Breast epithelium (tissue), 4 donors: ENCODE measurements at regions not wholly inside any gene's neighbourhood (a gene's known extent, or its start where the extent isn't known, plus 50 kb on each side); places are given as distances from the start of the nearest gene placed in this dataset.

ENCODE experiments used
- DNase-seq, 2 donors: peaks; one replicate each; pipeline ENCODE4 v3.0.0-alpha.2; 2019; ENCODE audit warnings: low spot score in 2 of 2
- H3K27ac ChIP-seq, 2 donors: fragments of 200-600 bp; sonication (generic) in 1 of 2; one replicate each; pipeline ENCODE4 v1.5.1; 2016 to 2019; ENCODE audit warnings: mild to moderate bottlenecking in 1 of 2
- H3K27me3 ChIP-seq, 2 donors: fragments of 200-600 bp; sonication (generic) in 1 of 2; one replicate each; pipeline versions ENCODE4 v1.5.1 to v1.6.0; 2017 to 2019; ENCODE audit warnings: control low read depth in 1 of 2, mild to moderate bottlenecking in 1 of 2
- H3K36me3 ChIP-seq: fragments of 200-600 bp; one replicate; pipeline ENCODE4 v1.5.1; 2019
- H3K4me1 ChIP-seq, 2 donors: fragments of 200-600 bp; sonication (generic); one replicate each; pipeline ENCODE4 v1.5.1; 2016 to 2019; ENCODE audit warnings: control low read depth in 1 of 2
- H3K4me3 ChIP-seq, 3 donors: fragments of 200-600 bp; sonication (generic); 1 replicate in 2 of 3; 2 replicates in 1 of 3; pipeline ENCODE4 v1.5.1; 2016 to 2019; ENCODE audit warnings: mild to moderate bottlenecking in 3 of 3, moderate library complexity in 2 of 3
- H3K9me3 ChIP-seq, 2 donors: fragments of 200-600 bp; sonication (generic) in 1 of 2; one replicate each; pipeline ENCODE4 v1.5.1; 2016 to 2019; ENCODE audit warnings: control low read depth in 1 of 2
- CTCF ChIP-seq, 3 donors: fragments of 450-650 bp; IDR thresholded peaks; one replicate each; pipeline ENCODE4 v1.5.1; 2016 to 2017; ENCODE audit warnings: antibody characterized with exemption in 3 of 3, mild to moderate bottlenecking in 3 of 3, moderate library complexity in 3 of 3
- POLR2A ChIP-seq: fragments of 450-650 bp; IDR thresholded peaks from one replicate; pipeline ENCODE4 v1.6.1; 2016; ENCODE audit warnings: antibody characterized with exemption, mild to moderate bottlenecking, moderate library complexity
- POLR2AphosphoS5 ChIP-seq, 3 donors: sonication (generic); formaldehyde crosslinking; IDR thresholded peaks; one replicate each; pipeline ENCODE4 v1.6.1; 2017; ENCODE audit warnings: antibody characterized with exemption in 3 of 3
- intact Hi-C: fragments of 100-400 bp; cut with DNase I; formaldehyde crosslinking; loops from one replicate; pipeline ENCODE4 v1.15.1; 2023; ENCODE audit warnings: low total_unique reads

DNA sequence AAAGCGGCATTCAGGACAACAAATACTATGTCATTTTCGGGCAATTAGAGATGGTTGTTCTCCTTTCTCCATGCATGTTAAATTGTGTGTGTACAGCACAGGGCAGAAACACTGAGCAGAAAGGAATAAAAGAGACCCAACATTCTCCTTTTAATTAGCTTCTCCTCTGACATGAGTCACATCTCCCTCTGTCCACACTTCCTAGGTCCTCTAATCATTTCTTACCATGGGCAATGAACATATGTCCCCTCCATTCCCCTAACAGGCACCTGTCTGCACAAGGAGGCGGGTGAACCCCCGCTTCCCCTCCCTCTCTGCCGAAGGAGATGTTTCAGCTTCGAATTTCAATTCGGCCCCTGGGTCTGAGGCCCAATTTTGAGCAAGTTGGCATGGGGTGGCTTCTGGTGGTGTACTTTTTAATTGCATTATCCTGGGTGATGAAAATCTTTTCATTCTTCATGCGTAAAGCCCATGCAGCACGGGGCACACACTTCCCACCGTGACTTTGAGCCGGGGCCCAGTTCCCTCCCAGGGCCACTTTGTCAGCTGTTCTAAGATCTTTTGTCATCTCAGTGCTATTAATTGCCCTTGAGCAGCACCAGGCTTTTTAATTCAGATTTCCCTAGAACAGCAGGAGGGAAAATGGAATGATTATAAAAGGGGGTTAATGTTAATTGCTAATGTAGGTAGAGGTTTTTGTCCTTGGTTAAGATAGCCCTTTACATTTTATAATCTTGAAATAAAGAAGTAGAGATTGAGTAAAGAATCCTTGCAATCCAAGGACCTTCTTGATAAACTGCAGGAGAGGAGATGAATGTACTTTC is 219.5 kb upstream of the NRP1 start:
- intact Hi-C loops, result no loop called here
- Histone ChIP-seq H3K27ac (no peak overlapping the region), H3K9me3 (no peaks in the 10 kb centered on the region), H3K4me1 (no peaks in the 10 kb centered on the region), H3K4me3 (no peak overlapping the region), H3K36me3 (no peaks in the 10 kb centered on the region), H3K27me3 (no peaks in the 10 kb centered on the region)
- TF ChIP-seq POLR2A (no peak), POLR2AphosphoS5 (IDR thresholded peaks at IDR 0.05) (no peak), CTCF (IDR thresholded peaks at IDR 0.05) (no peak)
- DNase-seq, result no peak

GRCh38 chr10:33552290-33552689 is 217.8 kb upstream of the NRP1 start:
- intact Hi-C loops, result no loop called here
- Histone ChIP-seq H3K9me3 (no peaks in the 10 kb centered on the region), H3K4me1 (no peaks in the 10 kb centered on the region), H3K27ac (no peak overlapping the region), H3K36me3 (no peaks in the 10 kb centered on the region), H3K4me3 (no peak overlapping the region), H3K27me3 (no peaks in the 10 kb centered on the region)
- no peak for DNase-seq
- TF ChIP-seq POLR2AphosphoS5 (IDR thresholded peaks at IDR 0.05) (no peak), POLR2A (no peak), CTCF (IDR thresholded peaks at IDR 0.05) (no peak)

- Histone ChIP-seq H3K27me3 (no peaks in the 10 kb centered on the region), H3K4me3 (no peak overlapping the region), H3K27ac (no peak overlapping the region), H3K4me1 (no peaks in the 10 kb centered on the region), H3K36me3 (no peaks in the 10 kb centered on the region), H3K9me3 (no peaks in the 10 kb centered on the region)
- TF ChIP-seq POLR2AphosphoS5 (IDR thresholded peaks at IDR 0.05), result no peak
- TF ChIP-seq POLR2A, result no peak
- no peak for TF ChIP-seq CTCF (IDR thresholded peaks at IDR 0.05)
- DNase-seq, result no peak
- intact Hi-C loops, result no loop called here
Measured at GRCh38 chr10:33550811-33551210, 216.3 kb upstream of the NRP1 start.

GRCh38 chr10:33547976-33548375 is 213.5 kb upstream of the NRP1 start:
- Histone ChIP-seq H3K27me3 (no peaks in the 10 kb centered on the region), H3K27ac (no peak overlapping the region), H3K4me3 (no peak overlapping the region), H3K9me3 (no peaks in the 10 kb centered on the region), H3K36me3 (no peaks in the 10 kb centered on the region), H3K4me1 (no peaks in the 10 kb centered on the region)
- TF ChIP-seq POLR2AphosphoS5 (IDR thresholded peaks at IDR 0.05), result no peak
- TF ChIP-seq POLR2A, result no peak
- no peak for TF ChIP-seq CTCF (IDR thresholded peaks at IDR 0.05)
- intact Hi-C loops, result no loop called here
- DNase-seq, result no peak

DNA sequence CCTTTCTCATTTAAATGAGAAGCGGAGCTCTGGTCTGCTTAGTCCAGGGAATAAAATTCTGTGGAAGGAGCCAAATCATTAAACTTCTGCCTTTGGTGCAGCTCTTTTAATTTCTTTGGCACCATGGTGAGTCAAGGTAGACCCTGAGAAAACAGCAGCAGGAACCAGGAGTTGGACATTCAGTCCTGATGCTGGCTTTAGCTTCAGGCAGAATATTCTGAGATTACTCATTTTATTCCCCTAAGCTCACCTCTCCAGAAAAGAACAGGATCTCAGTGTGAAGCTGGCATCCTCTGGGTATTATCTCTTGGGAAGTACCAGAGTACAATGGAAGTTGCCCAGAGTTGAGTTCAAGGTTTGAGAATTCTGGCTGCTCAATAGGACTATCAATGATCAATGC is 211.6 kb upstream of the NRP1 start:
- no peaks in the 10 kb centered on the region for H3K27me3 ChIP-seq
- intact Hi-C loops, result no loop called here
- no peak overlapping the region for H3K4me3 ChIP-seq
- no peak for DNase-seq
- no peaks in the 10 kb centered on the region for H3K36me3 ChIP-seq
- no peak for TF ChIP-seq POLR2AphosphoS5 (IDR thresholded peaks at IDR 0.05)
- no peak for TF ChIP-seq CTCF (IDR thresholded peaks at IDR 0.05)
- no peak for TF ChIP-seq POLR2A
- no peaks in the 10 kb centered on the region for H3K4me1 ChIP-seq
- no peak overlapping the region for H3K27ac ChIP-seq
- H3K9me3 ChIP-seq, result no peaks in the 10 kb centered on the region
